CD4-positive, alpha-beta T cell (primary cell): ENCODE measurements at regions not wholly inside any gene's neighbourhood (a gene's known extent, or its start where the extent isn't known, plus 50 kb on each side); places are given as distances from the start of the nearest gene placed in this dataset.
"Not testable (repeated sequence)": the region's sequence is repeated elsewhere in the genome, so short reads cannot be mapped to it uniquely, and the experiment has no call there.

Experiments used
- ATAC-seq: fragments of 200-7000 bp; cut with Tn5 transposase; one replicate; pipeline ENCODE4 v1.10.0; 2022; ENCODE audit warnings: mild to moderate bottlenecking; ENCODE audit not compliant: poor library complexity
- CTCF ChIA-PET: fragments of 350-600 bp; sonication (Branson Sonifier 250); formaldehyde crosslinking; loops from one replicate; lab custom pipeline; 2021; ENCODE audit warnings: antibody characterized with exemption, inconsistent platforms; lab: Charles Lee
- POLR2A ChIA-PET: fragments of 350-600 bp; sonication (Branson Sonifier 250); formaldehyde crosslinking; loops from one replicate; lab custom pipeline; 2021; ENCODE audit warnings: antibody characterized with exemption, inconsistent platforms; lab: Charles Lee
- DNase-seq, 14 experiments: peaks; one replicate each; pipeline ENCODE4 v3.0.0-alpha.2; 2013 to 2020; ENCODE audit warnings: mixed read lengths in 2 of 14
- H3K27ac ChIP-seq, 2 donors: one replicate each; pipeline versions ENCODE4 v1.5.1 to v1.7.0; 2013; ENCODE audit warnings: low read length in 2 of 2, low read depth in 1 of 2, mild to moderate bottlenecking in 1 of 2
- H3K27me3 ChIP-seq, 2 experiments: 1 replicate in 1 of 2; 2 replicates in 1 of 2; pipeline versions ENCODE4 v1.6.1 to v1.7.0; 2013; ENCODE audit warnings: low read length in 2 of 2, control low read depth in 1 of 2, mild to moderate bottlenecking in 1 of 2, moderate library complexity in 1 of 2; ENCODE audit not compliant: insufficient read depth in 2 of 2, control insufficient read depth in 1 of 2
- H3K36me3 ChIP-seq: one replicate; pipeline ENCODE4 v1.6.1; 2013; ENCODE audit warnings: low read length, control low read depth; ENCODE audit not compliant: insufficient read depth
- H3K4me1 ChIP-seq: one replicate; pipeline ENCODE4 v1.6.1; 2013; ENCODE audit warnings: low read length, control low read depth; ENCODE audit not compliant: insufficient read depth
- H3K4me3 ChIP-seq: one replicate; pipeline ENCODE4 v1.5.1; 2013; ENCODE audit warnings: mild to moderate bottlenecking, low read length, moderate library complexity
- H3K9me3 ChIP-seq, 2 experiments: 1 replicate in 1 of 2; 2 replicates in 1 of 2; pipeline versions ENCODE4 v1.6.1 to v1.7.0; 2013; ENCODE audit warnings: low read length in 2 of 2, mild to moderate bottlenecking in 2 of 2, control low read depth in 1 of 2, moderate library complexity in 1 of 2; ENCODE audit not compliant: control insufficient read depth in 1 of 2, insufficient read depth in 1 of 2
- H3K27ac Mint-ChIP-seq: one replicate; pipeline ENCODE4 v1.8.0; 2020; ENCODE audit warnings: mixed read lengths
- H3K27me3 Mint-ChIP-seq: one replicate; pipeline ENCODE4 v1.8.0; 2021; ENCODE audit warnings: mixed read lengths
- H3K36me3 Mint-ChIP-seq: one replicate; pipeline ENCODE4 v1.8.0; 2021; ENCODE audit warnings: low read depth, mixed read lengths
- H3K4me1 Mint-ChIP-seq: one replicate; pipeline ENCODE4 v1.8.0; 2021; ENCODE audit warnings: low read depth, mixed read lengths
- H3K4me3 Mint-ChIP-seq: one replicate; pipeline ENCODE4 v1.8.0; 2020; ENCODE audit warnings: mild to moderate bottlenecking, mixed read lengths
- H3K9me3 Mint-ChIP-seq: one replicate; pipeline ENCODE4 v1.8.0; 2020; ENCODE audit warnings: mixed read lengths
- intact Hi-C, 2 experiments: fragments of 100-400 bp; cut with DNase I in 1 of 2; cut with micrococcal nuclease in 1 of 2; formaldehyde crosslinking; loops; one replicate each; pipeline versions ENCODE4 v1.15.1 to v1.9.0; 2023 to 2025; cut with DNase I, micrococcal nuclease
- TF ChIP-seq, protein P1 (sequence below): fragments of 200-600 bp; IDR thresholded peaks from one replicate; pipeline ENCODE4 v1.8.0; 2022; ENCODE audit warnings: antibody characterized with exemption, mild to moderate bottlenecking

DNA sequence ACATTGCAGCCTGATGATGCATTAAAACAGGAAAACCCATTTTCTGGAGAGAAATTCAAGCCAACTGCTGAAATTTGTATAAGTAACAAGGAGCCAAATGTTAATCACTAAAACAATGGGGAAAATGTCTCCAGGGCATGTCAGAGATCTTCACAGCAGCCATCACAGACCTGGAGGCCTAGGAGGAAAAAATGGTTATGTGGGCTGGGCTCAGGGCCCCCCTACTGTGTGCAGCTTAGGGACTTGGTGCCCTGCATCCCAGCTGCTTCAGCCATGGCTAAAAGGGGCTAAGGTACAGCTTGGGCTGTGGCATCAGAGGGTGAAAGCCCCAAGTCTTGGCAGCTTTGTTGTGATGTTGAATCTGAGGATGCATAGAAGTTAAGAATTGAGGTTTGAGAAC lies 479.8 kb downstream of the BCKDHB start:
- H3K36me3 ChIP-seq: no peaks in the 10 kb centered on the region
- no peaks in the 10 kb centered on the region for H3K4me1 Mint-ChIP-seq
- CTCF ChIA-PET: no interaction called here
- DNase-seq (no peak), ATAC-seq (no peak)
- intact Hi-C loops: no loop called here
- H3K27me3 Mint-ChIP-seq: no peaks in the 10 kb centered on the region
- POLR2A ChIA-PET: no interaction called here
- no peaks in the 10 kb centered on the region for H3K4me1 ChIP-seq
- no peak overlapping the region for H3K27ac ChIP-seq
- H3K36me3 Mint-ChIP-seq: no peaks in the 10 kb centered on the region
- no peak overlapping the region for H3K27ac Mint-ChIP-seq
- H3K27me3 ChIP-seq: no peaks in the 10 kb centered on the region
- peaks cover 9% of the 10 kb centered on the region for H3K9me3 Mint-ChIP-seq
- no peak overlapping the region for H3K4me3 Mint-ChIP-seq
- H3K4me3 ChIP-seq: no peak overlapping the region
- peaks cover 9 to 11% of the 10 kb centered on the region in 2 experiments for H3K9me3 ChIP-seq
- TF ChIP-seq, protein P1, sequence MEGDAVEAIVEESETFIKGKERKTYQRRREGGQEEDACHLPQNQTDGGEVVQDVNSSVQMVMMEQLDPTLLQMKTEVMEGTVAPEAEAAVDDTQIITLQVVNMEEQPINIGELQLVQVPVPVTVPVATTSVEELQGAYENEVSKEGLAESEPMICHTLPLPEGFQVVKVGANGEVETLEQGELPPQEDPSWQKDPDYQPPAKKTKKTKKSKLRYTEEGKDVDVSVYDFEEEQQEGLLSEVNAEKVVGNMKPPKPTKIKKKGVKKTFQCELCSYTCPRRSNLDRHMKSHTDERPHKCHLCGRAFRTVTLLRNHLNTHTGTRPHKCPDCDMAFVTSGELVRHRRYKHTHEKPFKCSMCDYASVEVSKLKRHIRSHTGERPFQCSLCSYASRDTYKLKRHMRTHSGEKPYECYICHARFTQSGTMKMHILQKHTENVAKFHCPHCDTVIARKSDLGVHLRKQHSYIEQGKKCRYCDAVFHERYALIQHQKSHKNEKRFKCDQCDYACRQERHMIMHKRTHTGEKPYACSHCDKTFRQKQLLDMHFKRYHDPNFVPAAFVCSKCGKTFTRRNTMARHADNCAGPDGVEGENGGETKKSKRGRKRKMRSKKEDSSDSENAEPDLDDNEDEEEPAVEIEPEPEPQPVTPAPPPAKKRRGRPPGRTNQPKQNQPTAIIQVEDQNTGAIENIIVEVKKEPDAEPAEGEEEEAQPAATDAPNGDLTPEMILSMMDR: no peak

DNA sequence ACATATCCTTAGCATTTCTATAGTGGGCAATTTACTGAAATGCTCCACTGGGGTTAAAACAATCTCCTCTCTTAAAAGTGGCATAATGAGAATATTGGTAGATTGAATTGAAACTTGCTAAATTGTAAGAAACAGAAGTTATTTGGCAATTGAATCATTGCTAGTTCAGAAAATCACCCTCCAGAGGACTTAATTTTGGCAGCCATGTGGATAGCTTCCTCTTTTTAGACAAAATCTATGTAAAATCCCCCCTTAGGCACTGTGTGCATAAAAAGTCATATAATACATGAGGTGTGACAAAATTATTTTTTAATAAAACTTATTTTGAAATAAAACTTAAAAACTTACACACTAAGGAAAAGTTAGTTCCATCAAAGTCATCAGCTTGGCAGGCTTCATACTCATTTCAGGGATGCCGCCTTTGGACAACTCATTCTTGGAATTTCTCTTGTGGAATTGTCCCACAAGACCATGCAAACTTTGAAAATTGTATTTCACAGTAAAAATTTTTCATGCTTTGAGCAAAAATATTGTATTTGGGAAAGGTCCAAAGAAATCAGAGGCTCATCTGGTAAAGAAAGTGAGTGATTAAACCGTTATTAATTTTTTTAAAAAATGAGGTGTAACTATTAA lies 473.0 kb downstream of the BCKDHB start:
- Histone ChIP-seq H3K4me1 (no peaks in the 10 kb centered on the region), H3K27me3 (no peaks in the 10 kb centered on the region), H3K9me3 (no peaks in the 10 kb centered on the region), H3K36me3 (no peaks in the 10 kb centered on the region), H3K27ac (no peak overlapping the region), H3K4me3 (no peak overlapping the region)
- Mint-ChIP-seq H3K4me1 (no peaks in the 10 kb centered on the region), H3K9me3 (no peaks in the 10 kb centered on the region), H3K27me3 (no peaks in the 10 kb centered on the region), H3K36me3 (no peaks in the 10 kb centered on the region), H3K4me3 (no peak overlapping the region), H3K27ac (no peak overlapping the region)
- ChIA-PET CTCF (no interaction called here), POLR2A (no interaction called here)
- ATAC-seq (no peak), DNase-seq (no peak)
- intact Hi-C loops: no loop called here
- TF ChIP-seq, protein P1: no peak

DNA sequence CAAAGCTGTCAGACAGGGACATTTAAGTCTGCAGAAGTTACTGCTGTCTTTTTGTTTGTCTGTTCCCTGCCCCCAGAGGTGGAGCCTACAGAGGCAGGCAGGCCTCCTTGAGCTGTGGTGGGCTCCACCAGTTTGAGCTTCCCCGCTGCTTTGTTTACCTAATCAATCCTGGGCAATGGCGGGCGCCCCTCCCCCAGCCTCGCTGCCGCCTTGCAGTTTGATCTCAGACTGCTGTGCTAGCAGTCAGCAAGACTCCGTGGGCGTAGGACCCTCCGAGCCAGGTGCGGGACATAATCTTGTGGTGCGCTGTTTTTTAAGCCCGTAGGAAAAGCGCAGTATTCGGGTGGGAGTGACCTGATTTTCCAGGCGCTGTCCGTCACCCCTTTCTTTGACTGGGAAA lies 466.8 kb downstream of the BCKDHB start:
- intact Hi-C loops: not testable (repeated sequence)

DNA sequence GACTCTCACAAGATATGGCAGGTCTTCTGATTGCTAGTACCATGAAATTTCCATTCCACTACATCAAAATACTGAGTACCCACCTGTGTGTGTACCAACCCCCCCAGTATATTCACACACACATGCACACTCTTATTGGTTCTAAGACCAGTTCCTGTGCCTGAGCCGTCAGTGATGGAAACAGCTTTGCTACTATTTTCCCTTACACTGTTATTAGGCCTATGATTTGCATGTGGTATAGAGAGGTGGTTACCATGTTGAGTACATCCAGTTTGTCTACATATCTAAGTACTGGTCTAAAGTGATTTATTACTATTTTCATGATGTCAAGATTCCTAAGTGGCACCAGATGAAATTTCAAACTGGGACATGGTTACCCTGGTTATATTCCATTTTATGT lies 459.9 kb downstream of the BCKDHB start:
- ChIA-PET POLR2A (no interaction called here), CTCF (no interaction called here)
- Histone ChIP-seq H3K36me3 (no peaks in the 10 kb centered on the region), H3K27me3 (no peaks in the 10 kb centered on the region), H3K9me3 (no peaks in the 10 kb centered on the region), H3K27ac (no peak overlapping the region), H3K4me3 (no peak overlapping the region), H3K4me1 (no peaks in the 10 kb centered on the region)
- Mint-ChIP-seq H3K4me3 (no peak overlapping the region), H3K4me1 (no peaks in the 10 kb centered on the region), H3K9me3 (no peaks in the 10 kb centered on the region), H3K36me3 (no peaks in the 10 kb centered on the region), H3K27ac (no peak overlapping the region), H3K27me3 (no peaks in the 10 kb centered on the region)
- TF ChIP-seq, protein P1: no peak
- intact Hi-C loops: no loop called here
- DNase-seq: no peak
- no peak for ATAC-seq

More for the DNA sequence above, 466.8 kb downstream of the BCKDHB start:
- H3K27ac ChIP-seq, H3K27ac Mint-ChIP-seq, DNase-seq, ATAC-seq, H3K4me1 Mint-ChIP-seq, H3K9me3 Mint-ChIP-seq, H3K4me1 ChIP-seq, H3K27me3 ChIP-seq, POLR2A ChIA-PET, CTCF ChIA-PET, H3K36me3 Mint-ChIP-seq, H3K4me3 ChIP-seq, H3K36me3 ChIP-seq, H3K4me3 Mint-ChIP-seq, H3K27me3 Mint-ChIP-seq, H3K9me3 ChIP-seq: not testable (repeated sequence)
